CD4-positive, alpha-beta T cell (primary cell): ENCODE measurements at regions not wholly inside any gene's neighbourhood (a gene's known extent, or its start where the extent isn't known, plus 50 kb on each side); places are given as distances from the start of the nearest gene placed in this dataset.

Source experiments
- ATAC-seq: fragments of 200-7000 bp; cut with Tn5 transposase; one replicate; pipeline ENCODE4 v1.10.0; 2022; ENCODE audit warnings: mild to moderate bottlenecking; ENCODE audit not compliant: poor library complexity
- CTCF ChIA-PET: fragments of 350-600 bp; sonication (Branson Sonifier 250); formaldehyde crosslinking; loops from one replicate; lab custom pipeline; 2021; ENCODE audit warnings: antibody characterized with exemption, inconsistent platforms; lab: Charles Lee
- POLR2A ChIA-PET: fragments of 350-600 bp; sonication (Branson Sonifier 250); formaldehyde crosslinking; loops from one replicate; lab custom pipeline; 2021; ENCODE audit warnings: antibody characterized with exemption, inconsistent platforms; lab: Charles Lee
- DNase-seq, 14 experiments: peaks; one replicate each; pipeline ENCODE4 v3.0.0-alpha.2; 2013 to 2020; ENCODE audit warnings: mixed read lengths in 2 of 14
- H3K27ac ChIP-seq, 2 donors: one replicate each; pipeline versions ENCODE4 v1.5.1 to v1.7.0; 2013; ENCODE audit warnings: low read length in 2 of 2, low read depth in 1 of 2, mild to moderate bottlenecking in 1 of 2
- H3K27me3 ChIP-seq, 2 experiments: 1 replicate in 1 of 2; 2 replicates in 1 of 2; pipeline versions ENCODE4 v1.6.1 to v1.7.0; 2013; ENCODE audit warnings: low read length in 2 of 2, control low read depth in 1 of 2, mild to moderate bottlenecking in 1 of 2, moderate library complexity in 1 of 2; ENCODE audit not compliant: insufficient read depth in 2 of 2, control insufficient read depth in 1 of 2
- H3K36me3 ChIP-seq: one replicate; pipeline ENCODE4 v1.6.1; 2013; ENCODE audit warnings: low read length, control low read depth; ENCODE audit not compliant: insufficient read depth
- H3K4me1 ChIP-seq: one replicate; pipeline ENCODE4 v1.6.1; 2013; ENCODE audit warnings: low read length, control low read depth; ENCODE audit not compliant: insufficient read depth
- H3K4me3 ChIP-seq: one replicate; pipeline ENCODE4 v1.5.1; 2013; ENCODE audit warnings: mild to moderate bottlenecking, low read length, moderate library complexity
- H3K9me3 ChIP-seq, 2 experiments: 1 replicate in 1 of 2; 2 replicates in 1 of 2; pipeline versions ENCODE4 v1.6.1 to v1.7.0; 2013; ENCODE audit warnings: low read length in 2 of 2, mild to moderate bottlenecking in 2 of 2, control low read depth in 1 of 2, moderate library complexity in 1 of 2; ENCODE audit not compliant: control insufficient read depth in 1 of 2, insufficient read depth in 1 of 2
- H3K27ac Mint-ChIP-seq: one replicate; pipeline ENCODE4 v1.8.0; 2020; ENCODE audit warnings: mixed read lengths
- H3K27me3 Mint-ChIP-seq: one replicate; pipeline ENCODE4 v1.8.0; 2021; ENCODE audit warnings: mixed read lengths
- H3K36me3 Mint-ChIP-seq: one replicate; pipeline ENCODE4 v1.8.0; 2021; ENCODE audit warnings: low read depth, mixed read lengths
- H3K4me1 Mint-ChIP-seq: one replicate; pipeline ENCODE4 v1.8.0; 2021; ENCODE audit warnings: low read depth, mixed read lengths
- H3K4me3 Mint-ChIP-seq: one replicate; pipeline ENCODE4 v1.8.0; 2020; ENCODE audit warnings: mild to moderate bottlenecking, mixed read lengths
- H3K9me3 Mint-ChIP-seq: one replicate; pipeline ENCODE4 v1.8.0; 2020; ENCODE audit warnings: mixed read lengths
- intact Hi-C, 2 experiments: fragments of 100-400 bp; cut with DNase I in 1 of 2; cut with micrococcal nuclease in 1 of 2; formaldehyde crosslinking; loops; one replicate each; pipeline versions ENCODE4 v1.15.1 to v1.9.0; 2023 to 2025; cut with DNase I, micrococcal nuclease
- TF ChIP-seq, protein P1 (sequence below): fragments of 200-600 bp; IDR thresholded peaks from one replicate; pipeline ENCODE4 v1.8.0; 2022; ENCODE audit warnings: antibody characterized with exemption, mild to moderate bottlenecking

DNA sequence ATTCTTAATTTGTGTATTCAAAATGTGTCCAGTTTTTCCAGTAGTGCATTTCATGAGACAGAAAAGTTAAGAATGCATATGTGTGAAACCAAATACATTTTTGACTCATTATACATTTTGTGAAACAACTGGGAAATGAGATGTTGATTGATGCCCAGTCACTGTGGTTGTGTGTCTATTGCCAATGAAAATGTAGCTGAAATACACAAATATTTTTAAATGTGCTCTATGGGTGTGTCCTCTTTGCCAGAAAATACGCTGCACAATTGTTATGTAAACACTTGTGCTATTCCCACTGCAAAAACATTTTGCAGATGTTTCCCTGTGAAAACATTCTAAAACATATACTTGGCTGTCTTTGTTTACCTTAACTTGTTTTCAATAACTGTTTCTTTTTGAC, 395.2 kb downstream of the TFEC start:
- POLR2A ChIA-PET = no interaction called here
- Histone ChIP-seq H3K27ac (no peak overlapping the region), H3K4me3 (no peak overlapping the region), H3K36me3 (no peaks in the 10 kb centered on the region), H3K9me3 (no peaks in the 10 kb centered on the region), H3K27me3 (no peaks in the 10 kb centered on the region), H3K4me1 (no peaks in the 10 kb centered on the region)
- Mint-ChIP-seq H3K36me3 (no peaks in the 10 kb centered on the region), H3K27ac (no peak overlapping the region), H3K4me3 (no peak overlapping the region), H3K9me3 (peaks cover 4% of the 10 kb centered on the region), H3K4me1 (no peaks in the 10 kb centered on the region), H3K27me3 (no peaks in the 10 kb centered on the region)
- intact Hi-C loops = no loop called here
- ATAC-seq (no peak), DNase-seq (no peak)
- TF ChIP-seq, protein P1, sequence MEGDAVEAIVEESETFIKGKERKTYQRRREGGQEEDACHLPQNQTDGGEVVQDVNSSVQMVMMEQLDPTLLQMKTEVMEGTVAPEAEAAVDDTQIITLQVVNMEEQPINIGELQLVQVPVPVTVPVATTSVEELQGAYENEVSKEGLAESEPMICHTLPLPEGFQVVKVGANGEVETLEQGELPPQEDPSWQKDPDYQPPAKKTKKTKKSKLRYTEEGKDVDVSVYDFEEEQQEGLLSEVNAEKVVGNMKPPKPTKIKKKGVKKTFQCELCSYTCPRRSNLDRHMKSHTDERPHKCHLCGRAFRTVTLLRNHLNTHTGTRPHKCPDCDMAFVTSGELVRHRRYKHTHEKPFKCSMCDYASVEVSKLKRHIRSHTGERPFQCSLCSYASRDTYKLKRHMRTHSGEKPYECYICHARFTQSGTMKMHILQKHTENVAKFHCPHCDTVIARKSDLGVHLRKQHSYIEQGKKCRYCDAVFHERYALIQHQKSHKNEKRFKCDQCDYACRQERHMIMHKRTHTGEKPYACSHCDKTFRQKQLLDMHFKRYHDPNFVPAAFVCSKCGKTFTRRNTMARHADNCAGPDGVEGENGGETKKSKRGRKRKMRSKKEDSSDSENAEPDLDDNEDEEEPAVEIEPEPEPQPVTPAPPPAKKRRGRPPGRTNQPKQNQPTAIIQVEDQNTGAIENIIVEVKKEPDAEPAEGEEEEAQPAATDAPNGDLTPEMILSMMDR = no peak
- CTCF ChIA-PET = no interaction called here

DNA sequence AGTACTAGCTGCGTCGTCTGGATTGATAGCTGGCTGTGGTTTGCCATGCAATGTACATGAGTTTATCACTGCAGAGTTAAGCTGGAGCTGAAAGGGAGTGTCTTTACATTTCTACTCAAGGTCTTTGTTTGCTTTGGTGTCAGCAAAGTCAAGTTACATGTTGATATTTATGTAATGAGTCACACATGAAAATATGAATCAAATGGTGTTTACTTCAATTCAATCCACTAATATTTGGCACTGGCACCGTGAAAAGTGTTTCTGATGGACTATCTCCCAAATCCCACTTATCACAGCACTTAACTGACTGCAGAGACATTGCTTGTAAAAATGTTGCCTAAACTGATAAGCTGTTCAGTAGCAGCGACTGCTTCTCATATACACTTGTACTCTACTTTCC, 395.9 kb downstream of the TFEC start:
- ATAC-seq (no peak), DNase-seq (no peak)
- Mint-ChIP-seq H3K36me3 (no peaks in the 10 kb centered on the region), H3K27me3 (no peaks in the 10 kb centered on the region), H3K4me3 (no peak overlapping the region), H3K27ac (no peak overlapping the region), H3K4me1 (no peaks in the 10 kb centered on the region), H3K9me3 (peaks cover 2% of the 10 kb centered on the region)
- no peak overlapping the region for H3K4me3 ChIP-seq
- POLR2A ChIA-PET = no interaction called here
- no peaks in the 10 kb centered on the region for H3K9me3 ChIP-seq
- no peaks in the 10 kb centered on the region for H3K27me3 ChIP-seq
- TF ChIP-seq, protein P1 = no peak
- no peak overlapping the region for H3K27ac ChIP-seq
- CTCF ChIA-PET = no interaction called here
- intact Hi-C loops = no loop called here
- no peaks in the 10 kb centered on the region for H3K4me1 ChIP-seq
- no peaks in the 10 kb centered on the region for H3K36me3 ChIP-seq

DNA sequence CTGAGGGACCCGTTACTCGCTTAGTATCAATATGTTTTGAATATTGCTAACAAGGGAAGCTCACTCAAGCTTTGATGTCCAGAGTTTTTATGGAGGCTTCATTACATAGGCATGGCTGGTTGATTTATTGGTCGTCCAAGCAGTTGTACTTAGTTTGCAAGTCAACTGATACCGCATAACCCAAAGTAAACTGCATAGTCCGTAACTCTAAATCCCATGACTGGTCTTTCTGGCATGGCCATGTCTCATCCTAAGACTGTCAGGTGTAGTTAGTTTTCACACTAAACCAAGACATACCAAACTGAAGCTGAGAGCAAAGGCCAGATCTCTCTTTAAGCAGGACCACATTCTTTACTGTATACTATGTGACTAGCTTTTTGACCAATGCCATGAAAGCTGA, 397.9 kb downstream of the TFEC start:
- Mint-ChIP-seq H3K4me3 (no peak overlapping the region), H3K27ac (no peak overlapping the region), H3K9me3 (peaks cover under 1% of the 10 kb centered on the region), H3K4me1 (no peaks in the 10 kb centered on the region), H3K36me3 (no peaks in the 10 kb centered on the region), H3K27me3 (no peaks in the 10 kb centered on the region)
- Histone ChIP-seq H3K27ac (no peak overlapping the region), H3K36me3 (no peaks in the 10 kb centered on the region), H3K9me3 (no peaks in the 10 kb centered on the region), H3K4me3 (no peak overlapping the region), H3K27me3 (no peaks in the 10 kb centered on the region), H3K4me1 (no peaks in the 10 kb centered on the region)
- intact Hi-C loops = no loop called here
- CTCF ChIA-PET = no interaction called here
- ATAC-seq = no peak
- POLR2A ChIA-PET = no interaction called here
- TF ChIP-seq, protein P1 = no peak
- DNase-seq = no peak
